SK-N-SH (cell line): ENCODE measurements at regions not wholly inside any gene's neighbourhood (a gene's known extent, or its start where the extent isn't known, plus 50 kb on each side); places are given as distances from the start of the nearest gene placed in this dataset.

Experiments used
- CTCF ChIA-PET: fragments of 300-600, 350-600 bp; formaldehyde crosslinking; extraction: SDS; loops from one replicate; lab custom pipeline; 2021; lab: Yijun Ruan, JAX
- POLR2A ChIA-PET: fragments of 350-600 bp; sonication (Branson Sonifier 250); formaldehyde crosslinking; extraction: SDS; loops from one replicate; lab custom pipeline; 2020; ENCODE audit warnings: antibody characterized with exemption, inconsistent platforms; lab: Yijun Ruan, JAX
- DNase-seq: peaks from one replicate; pipeline ENCODE4 v3.0.0; 2012
- H2AFZ ChIP-seq: fragments of 200-600 bp; sonication (generic); 2 replicates; pipeline ENCODE4 v1.8.1; 2016; ENCODE audit warnings: antibody characterized with exemption, mild to moderate bottlenecking, low read depth
- H3F3A ChIP-seq: fragments of 200-600 bp; sonication (generic); replicated peaks from 2 replicates; pipeline ENCODE3; 2016; ENCODE audit warnings: antibody characterized with exemption, mild to moderate bottlenecking; ENCODE audit not compliant: insufficient read depth
- H3K27ac ChIP-seq, 2 experiments: fragments of 200-500 bp in 1 of 2; fragments of 200-600 bp in 1 of 2; sonication (Bioruptor generic) in 1 of 2; sonication (generic), shearing (Covaris generic) in 1 of 2; 2 replicates each; pipeline versions ENCODE4 v1.5.1 to v1.6.1; 2014 to 2016; ENCODE audit warnings: low read depth in 2 of 2, inconsistent platforms in 1 of 2, low read length in 1 of 2, mild to moderate bottlenecking in 1 of 2, mixed read lengths in 1 of 2
- H3K27me3 ChIP-seq: fragments of 200-600 bp; sonication (generic), shearing (Covaris generic); 2 replicates; pipeline ENCODE4 v1.6.1; 2016; ENCODE audit warnings: mixed run types; ENCODE audit not compliant: insufficient read depth
- H3K36me3 ChIP-seq, 2 experiments: fragments of 200-500 bp in 1 of 2; fragments of 200-600 bp in 1 of 2; sonication (Bioruptor generic) in 1 of 2; sonication (generic) in 1 of 2; replicated peaks in 1 of 2; 2 replicates each; pipeline versions ENCODE3 to v1.5.1; 2014 to 2016; ENCODE audit warnings: low read length in 1 of 2, mild to moderate bottlenecking in 1 of 2; ENCODE audit not compliant: insufficient read depth in 2 of 2, control insufficient read depth in 1 of 2
- H3K4me1 ChIP-seq, 2 experiments: fragments of 200-500 bp in 1 of 2; fragments of 200-600 bp in 1 of 2; sonication (Bioruptor generic) in 1 of 2; sonication (generic), shearing (Covaris generic) in 1 of 2; 2 replicates each; pipeline versions ENCODE4 v1.5.1 to v1.6.1; 2014 to 2016; ENCODE audit warnings: low read depth in 1 of 2, low read length in 1 of 2, mixed run types in 1 of 2; ENCODE audit not compliant: insufficient read depth in 2 of 2, control insufficient read depth in 1 of 2
- H3K4me2 ChIP-seq: fragments of 200-600 bp; sonication (generic), shearing (Covaris generic); 2 replicates; pipeline ENCODE4 v1.6.1; 2017; ENCODE audit warnings: mixed run types
- H3K4me3 ChIP-seq, 2 experiments: fragments of 200-500 bp in 1 of 2; fragments of 200-600 bp in 1 of 2; sonication (Bioruptor generic) in 1 of 2; sonication (generic), shearing (Covaris generic) in 1 of 2; 2 replicates each; pipeline versions ENCODE4 v1.5.1 to v1.8.1; 2014 to 2016; ENCODE audit warnings: low read depth in 2 of 2, inconsistent platforms in 1 of 2, low read length in 1 of 2, mild to moderate bottlenecking in 1 of 2, mixed read lengths in 1 of 2, moderate library complexity in 1 of 2
- H3K79me2 ChIP-seq: fragments of 200-600 bp; sonication (generic); 2 replicates; pipeline ENCODE4 v1.8.1; 2017; ENCODE audit warnings: mild to moderate bottlenecking; ENCODE audit not compliant: insufficient read depth
- H3K9ac ChIP-seq: fragments of 200-600 bp; sonication (generic); 2 replicates; pipeline ENCODE4 v1.6.1; 2017; ENCODE audit warnings: mixed run types
- H3K9me2 ChIP-seq: fragments of 200-600 bp; sonication (generic); 2 replicates; pipeline ENCODE4 v1.6.1; 2017; ENCODE audit warnings: mixed run types
- H3K9me3 ChIP-seq: fragments of 200-600 bp; sonication (generic); 2 replicates; pipeline ENCODE4 v1.6.1; 2017; ENCODE audit warnings: mixed run types, mild to moderate bottlenecking, moderate library complexity
- H4K20me1 ChIP-seq: fragments of 200-600 bp; sonication (generic); 2 replicates; pipeline ENCODE4 v1.6.1; 2017; ENCODE audit warnings: mild to moderate bottlenecking, mixed run types; ENCODE audit not compliant: insufficient read depth
- FOXM1 ChIP-seq: IDR thresholded peaks from 2 replicates; pipeline ENCODE4 v1.4.0; 2012; ENCODE audit warnings: low read depth, mild to moderate bottlenecking
- IRF3 ChIP-seq: fragments of 150-350 bp; IDR thresholded peaks from 2 replicates; pipeline ENCODE4 v1.6.1; 2016; ENCODE audit warnings: mild to moderate bottlenecking, low read depth, low read length
- MXI1 ChIP-seq: IDR thresholded peaks from 2 replicates; pipeline ENCODE4 v1.6.1; 2012; ENCODE audit warnings: mild to moderate bottlenecking, low read depth, low read length, improper control_type of control experiment
- NRF1 ChIP-seq: IDR thresholded peaks from 2 replicates; pipeline ENCODE4 v1.6.1; 2012; ENCODE audit warnings: low read depth, mild to moderate bottlenecking, low read length
- POLR2AphosphoS5 ChIP-seq: IDR thresholded peaks from 2 replicates; pipeline ENCODE4 v1.6.1; 2012; ENCODE audit warnings: low read depth, low read length
- RXRA ChIP-seq: IDR thresholded peaks from 2 replicates; pipeline ENCODE4 v1.4.0; 2012; ENCODE audit warnings: low read depth, mild to moderate bottlenecking, borderline replicate concordance
- SIN3A ChIP-seq: IDR thresholded peaks from 2 replicates; pipeline ENCODE4 v1.6.1; 2012; ENCODE audit warnings: low read depth, mild to moderate bottlenecking, low read length, moderate library complexity, borderline replicate concordance
- SMC3 ChIP-seq: IDR thresholded peaks from 2 replicates; pipeline ENCODE4 v1.6.1; 2012; ENCODE audit warnings: low read depth, low read length, improper control_type of control experiment
- YY1 ChIP-seq: IDR thresholded peaks from 2 replicates; pipeline ENCODE4 v1.4.0; 2012; ENCODE audit warnings: low read depth, mild to moderate bottlenecking
- WGBS: methylation state at CpG from one replicate; pipeline ENCODE4 v1.1.6; 2017; ENCODE audit warnings: low lambda C conversion rate; 5-methylcytosine and 5-hydroxymethylcytosine counted together
- TF ChIP-seq, protein P1 (sequence below): IDR thresholded peaks from 2 replicates; pipeline ENCODE4 v1.4.0; 2012; ENCODE audit warnings: low read depth, borderline replicate concordance
- TF ChIP-seq, protein P2 (sequence below): IDR thresholded peaks from 2 replicates; pipeline ENCODE4; 2012
- TF ChIP-seq, protein P3 (sequence below): IDR thresholded peaks from 2 replicates; pipeline ENCODE4 v1.6.1; 2012; ENCODE audit warnings: mild to moderate bottlenecking, low read depth, low read length, moderate library complexity

DNA sequence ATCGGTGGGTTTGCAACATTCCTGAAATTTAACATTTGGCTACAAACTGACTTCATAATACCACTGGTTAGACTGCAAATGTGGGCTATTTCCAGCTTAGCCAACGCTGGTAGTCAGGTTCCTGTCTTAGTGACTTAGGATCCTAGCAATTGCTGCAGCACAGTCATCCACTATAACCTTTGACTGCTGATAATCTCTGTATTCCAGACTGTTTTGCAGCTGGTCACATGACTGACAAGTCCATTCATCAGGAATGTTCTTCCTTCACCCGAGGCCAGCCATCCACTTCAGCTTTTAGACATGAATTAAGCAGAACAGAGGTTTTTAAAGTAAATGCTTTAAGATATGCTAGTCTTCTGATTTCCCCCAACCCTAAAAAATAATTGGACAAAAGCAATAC, 425.9 kb upstream of the MPDZ start:
- no peak for DNase-seq
- H3K79me2 ChIP-seq = no peaks in the 10 kb centered on the region
- TF ChIP-seq, protein P1, sequence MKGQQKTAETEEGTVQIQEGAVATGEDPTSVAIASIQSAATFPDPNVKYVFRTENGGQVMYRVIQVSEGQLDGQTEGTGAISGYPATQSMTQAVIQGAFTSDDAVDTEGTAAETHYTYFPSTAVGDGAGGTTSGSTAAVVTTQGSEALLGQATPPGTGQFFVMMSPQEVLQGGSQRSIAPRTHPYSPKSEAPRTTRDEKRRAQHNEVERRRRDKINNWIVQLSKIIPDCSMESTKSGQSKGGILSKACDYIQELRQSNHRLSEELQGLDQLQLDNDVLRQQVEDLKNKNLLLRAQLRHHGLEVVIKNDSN = peak; percentile 42; the same call in 1 of the 2 replicates
- TF ChIP-seq SIN3A (no peak), NRF1 (no peak)
- TF ChIP-seq, all 33 proteins: peak for 1
- Histone ChIP-seq H3K4me1 (no peaks in the 10 kb centered on the region; a peak in 2 of 4 replicates), H3K9ac (no peak overlapping the region), H3K4me3 (no peak overlapping the region), H3F3A (no peaks in the 10 kb centered on the region), H3K4me2 (no peak overlapping the region), H3K36me3 (no peaks in the 10 kb centered on the region), H3K9me3 (no peaks in the 10 kb centered on the region), H3K9me2 (no peaks in the 10 kb centered on the region), H3K27me3 (no peaks in the 10 kb centered on the region), H4K20me1 (no peaks in the 10 kb centered on the region), H3K27ac (no peak overlapping the region), H2AFZ (no peak overlapping the region)
- CTCF ChIA-PET = interaction anchor here (1.1 to 1.9 kb wide), 2 partner anchors 9 to 671 kb away, joined by 3 to 5 read pairs; no protein-coding TSS in a partner anchor
- WGBS = 57% methylated on average over 2 of the region's 3 CpGs
- POLR2A ChIA-PET = no interaction called here

DNA sequence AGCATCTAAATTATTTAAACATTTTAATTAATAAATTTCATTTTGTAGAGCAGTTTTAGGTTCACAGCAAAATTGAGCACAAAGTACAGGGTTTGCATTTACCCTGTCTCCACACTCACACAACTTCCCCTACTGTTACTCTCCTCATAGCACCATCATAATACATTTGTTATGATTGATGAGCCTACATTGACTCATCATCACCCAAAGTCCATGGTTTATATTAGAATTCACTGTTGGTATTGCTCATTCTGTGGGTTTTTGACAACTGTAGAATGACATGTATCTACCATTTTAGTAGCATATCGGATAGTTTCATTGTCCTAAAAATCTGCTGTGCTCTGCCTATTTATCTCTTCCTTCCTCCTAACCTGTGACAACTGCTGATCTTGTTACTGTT, 411.1 kb upstream of the MPDZ start:
- no peak for DNase-seq
- Histone ChIP-seq H3K9me2 (no peaks in the 10 kb centered on the region), H4K20me1 (no peaks in the 10 kb centered on the region), H2AFZ (no peak overlapping the region), H3K4me3 (no peak overlapping the region), H3K36me3 (no peaks in the 10 kb centered on the region), H3K9ac (no peak overlapping the region), H3K4me2 (no peak overlapping the region), H3K27me3 (no peaks in the 10 kb centered on the region), H3K4me1 (no peaks in the 10 kb centered on the region), H3K79me2 (no peaks in the 10 kb centered on the region), H3K27ac (no peak overlapping the region), H3K9me3 (no peaks in the 10 kb centered on the region), H3F3A (no peaks in the 10 kb centered on the region)
- ChIA-PET CTCF (interaction anchor here (2.8 kb wide), 1 partner anchor 263 kb away, joined by 12 read pairs; no protein-coding TSS in a partner anchor), POLR2A (no interaction called here)
- TF ChIP-seq, protein P2, sequence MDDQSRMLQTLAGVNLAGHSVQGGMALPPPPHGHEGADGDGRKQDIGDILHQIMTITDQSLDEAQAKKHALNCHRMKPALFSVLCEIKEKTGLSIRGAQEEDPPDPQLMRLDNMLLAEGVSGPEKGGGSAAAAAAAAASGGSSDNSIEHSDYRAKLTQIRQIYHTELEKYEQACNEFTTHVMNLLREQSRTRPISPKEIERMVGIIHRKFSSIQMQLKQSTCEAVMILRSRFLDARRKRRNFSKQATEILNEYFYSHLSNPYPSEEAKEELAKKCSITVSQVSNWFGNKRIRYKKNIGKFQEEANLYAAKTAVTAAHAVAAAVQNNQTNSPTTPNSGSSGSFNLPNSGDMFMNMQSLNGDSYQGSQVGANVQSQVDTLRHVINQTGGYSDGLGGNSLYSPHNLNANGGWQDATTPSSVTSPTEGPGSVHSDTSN = peak; percentile 35; the same call in 1 of the 2 replicates
- TF ChIP-seq, protein P1 = no peak
- no peak for TF ChIP-seq SMC3
- WGBS = 78% methylated on average over 1 of the region's 1 CpG

DNA sequence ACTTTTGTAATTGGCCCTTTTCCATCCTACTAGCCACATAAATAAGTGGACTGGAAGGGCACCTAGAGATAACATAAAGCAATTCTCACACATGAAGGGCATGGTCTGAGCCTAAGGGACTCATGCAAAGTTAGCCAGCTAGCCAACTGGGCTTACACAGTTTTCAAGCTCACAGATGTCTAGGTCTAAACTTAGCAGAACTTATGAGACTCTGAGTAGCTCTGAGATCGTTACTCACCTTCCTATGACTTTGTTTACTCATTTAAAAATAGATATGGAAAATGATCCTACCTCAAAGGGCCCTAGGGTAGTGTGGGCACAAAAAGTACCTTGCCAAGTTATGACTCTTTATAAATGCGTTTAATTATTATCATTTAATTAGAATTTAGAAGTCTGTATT, 410.4 kb upstream of the MPDZ start:
- ChIA-PET POLR2A (no interaction called here), CTCF (interaction anchor here (2.8 kb wide), 1 partner anchor 262 kb away, joined by 12 read pairs; no protein-coding TSS in a partner anchor)
- Histone ChIP-seq H3K27ac (no peak overlapping the region), H3K79me2 (no peaks in the 10 kb centered on the region), H3K27me3 (no peaks in the 10 kb centered on the region), H3K9me2 (no peaks in the 10 kb centered on the region), H3K36me3 (no peaks in the 10 kb centered on the region), H2AFZ (no peak overlapping the region), H3K4me2 (no peak overlapping the region), H3F3A (no peaks in the 10 kb centered on the region), H3K9me3 (no peaks in the 10 kb centered on the region), H3K9ac (no peak overlapping the region), H3K4me3 (no peak overlapping the region), H4K20me1 (no peaks in the 10 kb centered on the region), H3K4me1 (no peaks in the 10 kb centered on the region)
- DNase-seq = no peak
- 87% methylated on average over 2 of the region's 2 CpGs for WGBS
- TF ChIP-seq MXI1 (no peak), FOXM1 (no peak), SMC3 (no peak), POLR2AphosphoS5 (no peak), SIN3A (no peak), RXRA (no peak), YY1 (no peak), NRF1 (no peak), IRF3 (no peak)
- TF ChIP-seq, protein P3, sequence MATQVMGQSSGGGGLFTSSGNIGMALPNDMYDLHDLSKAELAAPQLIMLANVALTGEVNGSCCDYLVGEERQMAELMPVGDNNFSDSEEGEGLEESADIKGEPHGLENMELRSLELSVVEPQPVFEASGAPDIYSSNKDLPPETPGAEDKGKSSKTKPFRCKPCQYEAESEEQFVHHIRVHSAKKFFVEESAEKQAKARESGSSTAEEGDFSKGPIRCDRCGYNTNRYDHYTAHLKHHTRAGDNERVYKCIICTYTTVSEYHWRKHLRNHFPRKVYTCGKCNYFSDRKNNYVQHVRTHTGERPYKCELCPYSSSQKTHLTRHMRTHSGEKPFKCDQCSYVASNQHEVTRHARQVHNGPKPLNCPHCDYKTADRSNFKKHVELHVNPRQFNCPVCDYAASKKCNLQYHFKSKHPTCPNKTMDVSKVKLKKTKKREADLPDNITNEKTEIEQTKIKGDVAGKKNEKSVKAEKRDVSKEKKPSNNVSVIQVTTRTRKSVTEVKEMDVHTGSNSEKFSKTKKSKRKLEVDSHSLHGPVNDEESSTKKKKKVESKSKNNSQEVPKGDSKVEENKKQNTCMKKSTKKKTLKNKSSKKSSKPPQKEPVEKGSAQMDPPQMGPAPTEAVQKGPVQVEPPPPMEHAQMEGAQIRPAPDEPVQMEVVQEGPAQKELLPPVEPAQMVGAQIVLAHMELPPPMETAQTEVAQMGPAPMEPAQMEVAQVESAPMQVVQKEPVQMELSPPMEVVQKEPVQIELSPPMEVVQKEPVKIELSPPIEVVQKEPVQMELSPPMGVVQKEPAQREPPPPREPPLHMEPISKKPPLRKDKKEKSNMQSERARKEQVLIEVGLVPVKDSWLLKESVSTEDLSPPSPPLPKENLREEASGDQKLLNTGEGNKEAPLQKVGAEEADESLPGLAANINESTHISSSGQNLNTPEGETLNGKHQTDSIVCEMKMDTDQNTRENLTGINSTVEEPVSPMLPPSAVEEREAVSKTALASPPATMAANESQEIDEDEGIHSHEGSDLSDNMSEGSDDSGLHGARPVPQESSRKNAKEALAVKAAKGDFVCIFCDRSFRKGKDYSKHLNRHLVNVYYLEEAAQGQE = no peak
